CD4-positive, alpha-beta T cell treated with Interleukin-21 for 1 hour (primary cell): ENCODE measurements at regions not wholly inside any gene's neighbourhood (a gene's known extent, or its start where the extent isn't known, plus 50 kb on each side); places are given as distances from the start of the nearest gene placed in this dataset.

ENCODE experiments used
- DNase-seq: peaks from one replicate; pipeline ENCODE4 v3.0.0-alpha.2; 2020

- DNase-seq = no peak
Measured at GRCh38 chr2:12658310-12658945, 58.3 kb upstream of the TRIB2 start.

DNA sequence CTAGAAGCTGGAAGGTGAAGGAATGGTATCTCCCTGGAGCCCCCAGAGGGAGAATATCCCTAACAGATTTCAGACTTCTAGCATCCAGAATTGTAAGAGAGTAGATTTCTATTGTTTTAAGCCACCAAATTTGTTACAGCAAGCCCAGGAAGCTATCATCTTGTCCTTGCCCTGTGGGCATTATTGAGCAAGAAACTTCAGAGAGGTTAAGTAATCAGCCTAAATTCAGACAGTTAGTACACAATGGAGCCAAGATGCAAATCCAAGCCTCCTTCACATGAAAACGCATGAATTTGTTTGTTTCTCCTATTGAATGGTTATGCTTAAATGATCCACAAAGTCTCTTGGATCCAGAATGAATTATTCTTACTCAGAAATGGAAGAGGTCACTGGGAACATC is 55.2 kb upstream of the TRIB2 start:
- DNase-seq = no peak

GRCh38 chr2:12663306-12664037 is 53.3 kb upstream of the TRIB2 start:
- DNase-seq = no peak

- DNase-seq = no peak
Measured at GRCh38 chr2:12665334-12665733, 51.4 kb upstream of the TRIB2 start.

DNA sequence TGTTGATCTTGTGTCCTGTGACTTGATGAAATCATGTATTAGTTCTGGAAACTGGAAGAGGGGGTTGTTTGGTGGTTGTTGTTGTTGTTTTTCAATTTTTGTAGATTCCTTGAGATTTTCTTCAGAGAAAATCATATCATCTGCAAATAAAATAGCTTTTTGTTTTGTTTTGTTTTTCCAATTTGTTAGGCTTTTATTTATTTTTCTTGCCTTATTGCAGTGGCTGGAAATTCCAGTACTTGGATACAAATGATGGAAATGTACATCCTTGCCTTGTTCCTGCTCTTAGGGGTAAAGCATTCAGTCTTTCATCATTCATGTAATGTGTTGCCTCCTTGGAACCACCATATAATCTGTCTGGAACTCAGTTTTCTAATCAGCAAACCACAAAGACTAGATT is 50.3 kb upstream of the TRIB2 start:
- no peak for DNase-seq
